Heart left ventricle (tissue), 16 donors: ENCODE measurements at regions not wholly inside any gene's neighbourhood (a gene's known extent, or its start where the extent isn't known, plus 50 kb on each side); places are given as distances from the start of the nearest gene placed in this dataset.
A peak's percentile ranks its signal among the peaks of the same experiment; 100 is the strongest.

Experiments used
- ATAC-seq, 4 donors: fragments of 200-7000 bp; cut with Tn5 transposase; one replicate each; pipeline ENCODE4 v1.9.1; 2020 to 2022; ENCODE audit warnings: moderate library complexity in 4 of 4, mild to moderate bottlenecking in 3 of 4, moderate number of reproducible peaks in 1 of 4
- DNase-seq, 5 donors: peaks; one replicate each; pipeline ENCODE4 v3.0.0-alpha.2; 2020
- H3K27ac ChIP-seq, 12 donors: fragments of 200-600 bp; sonication (generic) in 4 of 12; one replicate each; pipeline versions ENCODE4 v1.5.0 to v1.8.0; 2016 to 2022; ENCODE audit warnings: mild to moderate bottlenecking in 2 of 12
- H3K27me3 ChIP-seq, 9 donors: fragments of 200-600 bp; sonication (generic) in 2 of 9; one replicate each; pipeline versions ENCODE4 v1.5.1 to v1.8.0; 2016 to 2022; ENCODE audit warnings: mild to moderate bottlenecking in 3 of 9
- H3K36me3 ChIP-seq, 9 donors: fragments of 200-600 bp; sonication (generic) in 2 of 9; one replicate each; pipeline versions ENCODE4 v1.5.0 to v1.8.0; 2018 to 2022; ENCODE audit warnings: mild to moderate bottlenecking in 2 of 9
- H3K4me1 ChIP-seq, 12 donors: fragments of 200-600 bp; sonication (generic) in 4 of 12; one replicate each; pipeline versions ENCODE4 v1.5.0 to v1.8.0; 2016 to 2022; ENCODE audit warnings: mild to moderate bottlenecking in 3 of 12
- H3K4me3 ChIP-seq, 12 donors: fragments of 200-600 bp; sonication (generic) in 4 of 12; one replicate each; pipeline versions ENCODE4 v1.5.0 to v1.8.0; 2017 to 2022; ENCODE audit warnings: mild to moderate bottlenecking in 9 of 12, moderate library complexity in 4 of 12
- H3K9me3 ChIP-seq, 12 donors: fragments of 200-600 bp; sonication (generic) in 4 of 12; one replicate each; pipeline versions ENCODE4 v1.5.0 to v1.8.0; 2016 to 2022; ENCODE audit warnings: mild to moderate bottlenecking in 1 of 12
- POLR2A ChIP-seq, 2 donors: fragments of 450-650 bp; IDR thresholded peaks; one replicate each; pipeline ENCODE4 v1.6.1; 2017; ENCODE audit warnings: antibody characterized with exemption in 2 of 2, mild to moderate bottlenecking in 2 of 2, moderate library complexity in 2 of 2
- WGBS, 4 donors: extraction: QIAGEN DNeasy Blood & Tissue Kit in 2 of 4; methylation state at CpG; one replicate each; pipeline versions ENCODE4 v1.1.5 to v1.1.7; 2013 to 2018; 5-methylcytosine and 5-hydroxymethylcytosine counted together
- intact Hi-C, 10 donors: fragments of 100-400 bp; cut with DNase I; formaldehyde crosslinking; loops; one replicate each; pipeline versions ENCODE4 v1.11.1 to v1.14.2; 2022
- TF ChIP-seq, protein P1 (sequence below), 12 donors: fragments of 200-600 bp; sonication (generic) in 4 of 12; IDR thresholded peaks; one replicate each; pipeline versions ENCODE4 v1.5.0 to v1.8.0; 2018 to 2022; ENCODE audit warnings: antibody characterized with exemption in 12 of 12, mild to moderate bottlenecking in 5 of 12
- donor health status: ischemic (EF 13 %, LVEDD 7.1; RV severe dilation, severe dysfunction).
- donor health status: healthy with polysubstance abuse.
- donor health status: DM: no; HTN: yes; CAD: no.
- donor health status: DM: no; HTN: no; CAD: no.
- donor health status: ischemic (EF 25% LVEDD 6.9; RV normal size, moderate dysfunction).
- donor health status: ischemic (EF 25% LVEDD 5.7; RV mildly dilated, moderate dysfunction).
- donor health status: healthy.
- donor health status: DM: yes; HTN: yes; CAD: no.
- donor health status: ischemic (EF 35%, LVEDD 5.7; RV mildly dilated, moderate dysfunction).
- donor health status: nonischemic (EF 11% LVEDD 7.7; RV severe dilation, severe dysfunction).
- donor health status: DM: yes; HTN: yes; CAD: no.
- donor health status: PGD.
- donor health status: ischemic (EF 29% LVEDD 5.4; RV normal size, mild dysfunction).
- donor health status: nonischemic (EF 23%, LVEDD 6.1; RV moderate dilation, normal function).

DNA sequence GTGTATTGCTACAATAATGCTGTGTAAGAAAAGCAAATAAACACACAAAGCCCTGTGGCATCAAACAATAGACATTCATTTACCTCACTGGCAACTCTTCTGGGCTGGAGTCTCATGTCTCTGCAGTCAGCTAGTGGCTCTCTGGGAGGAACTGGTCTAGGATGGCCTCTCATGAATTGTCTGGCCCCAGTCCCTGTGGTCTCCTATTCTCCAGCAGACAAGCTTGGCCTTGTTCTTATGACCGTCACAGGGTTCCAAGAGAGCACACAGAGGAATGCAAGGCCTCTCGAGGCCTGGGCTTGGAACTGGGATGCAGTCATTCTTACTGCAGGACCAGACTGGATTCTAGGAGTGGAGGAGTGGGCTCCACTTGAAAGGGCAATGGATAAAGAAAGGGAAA, 141.2 kb upstream of the NTM start:
- Histone ChIP-seq H3K4me1 (no peaks in the 10 kb centered on the region), H3K4me3 (no peak overlapping the region), H3K9me3 (peaks cover 0 to 17% (median 0%) of the 10 kb centered on the region in 12 donors), H3K36me3 (no peaks in the 10 kb centered on the region), H3K27ac (no peak overlapping the region), H3K27me3 (peaks cover 0 to 3% (median 0%) of the 10 kb centered on the region in 9 donors)
- DNase-seq (no peak), ATAC-seq (no peak)
- intact Hi-C loops, result no loop called here
- no peak for TF ChIP-seq POLR2A (IDR thresholded peaks at IDR 0.05)
- TF ChIP-seq, protein P1, sequence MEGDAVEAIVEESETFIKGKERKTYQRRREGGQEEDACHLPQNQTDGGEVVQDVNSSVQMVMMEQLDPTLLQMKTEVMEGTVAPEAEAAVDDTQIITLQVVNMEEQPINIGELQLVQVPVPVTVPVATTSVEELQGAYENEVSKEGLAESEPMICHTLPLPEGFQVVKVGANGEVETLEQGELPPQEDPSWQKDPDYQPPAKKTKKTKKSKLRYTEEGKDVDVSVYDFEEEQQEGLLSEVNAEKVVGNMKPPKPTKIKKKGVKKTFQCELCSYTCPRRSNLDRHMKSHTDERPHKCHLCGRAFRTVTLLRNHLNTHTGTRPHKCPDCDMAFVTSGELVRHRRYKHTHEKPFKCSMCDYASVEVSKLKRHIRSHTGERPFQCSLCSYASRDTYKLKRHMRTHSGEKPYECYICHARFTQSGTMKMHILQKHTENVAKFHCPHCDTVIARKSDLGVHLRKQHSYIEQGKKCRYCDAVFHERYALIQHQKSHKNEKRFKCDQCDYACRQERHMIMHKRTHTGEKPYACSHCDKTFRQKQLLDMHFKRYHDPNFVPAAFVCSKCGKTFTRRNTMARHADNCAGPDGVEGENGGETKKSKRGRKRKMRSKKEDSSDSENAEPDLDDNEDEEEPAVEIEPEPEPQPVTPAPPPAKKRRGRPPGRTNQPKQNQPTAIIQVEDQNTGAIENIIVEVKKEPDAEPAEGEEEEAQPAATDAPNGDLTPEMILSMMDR (IDR thresholded peaks at IDR 0.05), result no peak
- WGBS, 4 donors, result 56 to 72% (median 63%) methylated on average over 2 of the region's 2 CpGs

DNA sequence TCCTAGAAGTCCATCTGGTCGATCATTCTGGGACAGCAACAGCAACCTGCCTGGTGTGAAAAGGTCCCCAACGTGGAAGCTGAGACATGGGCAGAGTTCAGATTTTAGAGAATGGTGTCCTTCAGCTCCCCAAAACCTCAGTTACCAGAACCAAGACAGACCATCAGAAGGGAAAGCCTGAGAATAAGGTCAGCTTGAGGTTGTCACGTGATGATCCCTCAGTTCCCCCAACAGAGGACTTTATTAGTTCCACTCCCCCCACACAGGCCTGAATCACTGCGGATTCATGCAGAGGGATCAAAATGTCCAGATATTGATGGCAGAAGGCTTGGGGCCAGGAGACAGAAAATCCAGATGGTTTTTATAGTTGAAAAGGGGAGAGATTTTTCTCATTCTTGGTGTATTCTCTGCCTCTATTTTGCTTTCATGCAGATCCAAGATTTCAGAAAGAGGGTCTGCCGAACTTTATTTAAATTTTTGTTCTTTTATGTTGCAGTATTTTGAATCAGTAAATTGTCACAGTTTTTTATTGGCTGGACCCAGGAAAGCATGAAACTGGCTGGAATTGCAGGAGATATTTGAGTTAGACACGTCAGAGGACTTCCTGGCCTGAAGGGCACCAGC, 139.0 kb upstream of the NTM start:
- WGBS, 4 donors, result 67 to 79% (median 67%) methylated on average over 6 of the region's 6 CpGs
- Histone ChIP-seq H3K4me1 (no peaks in the 10 kb centered on the region), H3K27me3 (peaks cover 0 to 3% (median 0%) of the 10 kb centered on the region in 9 donors), H3K36me3 (no peaks in the 10 kb centered on the region), H3K4me3 (no peak overlapping the region), H3K27ac (no peak overlapping the region), H3K9me3 (no peaks in the 10 kb centered on the region)
- TF ChIP-seq, protein P1 (IDR thresholded peaks at IDR 0.05), result no peak
- no peak for TF ChIP-seq POLR2A (IDR thresholded peaks at IDR 0.05)
- intact Hi-C loops, result loop anchor here in 1 of 10 donors (5.0 kb wide), 1 partner anchor 166 kb away; no protein-coding TSS in a partner anchor
- ATAC-seq, result no peak
- no peak for DNase-seq

DNA sequence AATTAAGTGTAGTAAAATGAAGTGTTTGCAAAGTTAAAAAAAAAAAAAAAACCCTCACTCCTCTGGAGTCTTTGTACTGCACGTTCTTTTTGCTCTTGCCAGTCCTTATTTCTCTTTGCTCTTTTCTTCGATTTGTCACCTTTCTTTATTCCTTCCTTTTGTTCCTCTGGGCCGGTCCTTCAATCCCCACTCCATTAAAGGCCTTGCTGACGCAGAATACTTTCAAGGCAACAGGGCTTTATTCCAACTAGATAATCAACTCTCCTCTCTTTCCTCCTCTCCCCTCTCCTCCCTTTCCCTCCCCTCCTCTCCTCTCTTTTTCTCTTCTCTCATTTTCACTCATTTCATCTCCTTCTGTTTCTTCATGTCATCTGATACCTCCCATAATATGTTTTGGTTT, 138.2 kb upstream of the NTM start:
- no peak overlapping the region for H3K27ac ChIP-seq
- intact Hi-C loops, result loop anchor here in 1 of 10 donors (5.0 kb wide), 1 partner anchor 165 kb away; no protein-coding TSS in a partner anchor
- no peak overlapping the region for H3K4me3 ChIP-seq
- 76 to 82% (median 79%) methylated on average over 4 of the region's 4 CpGs for WGBS, 4 donors
- ATAC-seq, result no peak
- no peaks in the 10 kb centered on the region for H3K36me3 ChIP-seq
- peaks cover 0 to 3% (median 0%) of the 10 kb centered on the region in 9 donors for H3K27me3 ChIP-seq
- TF ChIP-seq, protein P1 (IDR thresholded peaks at IDR 0.05), result no peak
- no peak for TF ChIP-seq POLR2A (IDR thresholded peaks at IDR 0.05)
- H3K4me1 ChIP-seq, result no peaks in the 10 kb centered on the region
- H3K9me3 ChIP-seq, result no peaks in the 10 kb centered on the region
- DNase-seq, result no peak

DNA sequence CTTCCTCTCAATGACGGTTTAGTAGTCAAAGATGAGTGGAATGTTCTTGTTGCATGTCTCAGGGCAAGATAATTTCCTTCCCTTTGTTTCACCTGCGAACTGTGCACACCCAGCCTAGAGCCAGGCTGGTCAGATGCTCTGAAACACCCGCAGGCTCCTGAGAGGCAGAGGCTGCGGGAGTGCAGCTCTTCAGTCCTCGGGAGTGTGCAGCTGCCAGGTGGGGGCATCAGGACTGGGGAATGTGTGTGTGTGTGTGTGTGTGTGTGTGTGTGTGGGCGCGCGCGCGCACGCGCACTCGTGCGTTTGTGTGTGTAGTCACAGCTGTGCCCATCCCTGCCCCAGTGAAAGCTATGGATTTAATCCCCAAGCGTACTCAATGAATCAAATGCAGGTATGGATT, 136.2 kb upstream of the NTM start:
- 81 to 89% (median 88%) methylated on average over 15 of the region's 15 CpGs for WGBS, 4 donors
- TF ChIP-seq, protein P1 (IDR thresholded peaks at IDR 0.05), result no peak
- TF ChIP-seq POLR2A (IDR thresholded peaks at IDR 0.05), result no peak
- Histone ChIP-seq H3K4me1 (no peaks in the 10 kb centered on the region), H3K27me3 (peaks cover 0 to 3% (median 0%) of the 10 kb centered on the region in 9 donors), H3K9me3 (no peaks in the 10 kb centered on the region), H3K4me3 (no peak overlapping the region), H3K27ac (no peak overlapping the region), H3K36me3 (no peaks in the 10 kb centered on the region)
- ATAC-seq (peak in 1 of 4 donors; percentile 18), DNase-seq (no peak)
- intact Hi-C loops, result loop anchor here in 1 of 10 donors (5.0 kb wide), 1 partner anchor 163 kb away; no protein-coding TSS in a partner anchor
